ENCODE measurements at regions not wholly inside any gene's neighbourhood (a gene's known extent, or its start where the extent isn't known, plus 50 kb on each side); places are given as distances from the start of the nearest gene placed in this dataset.
"Not testable (repeated sequence)": the region's sequence is repeated elsewhere in the genome, so short reads cannot be mapped to it uniquely, and the experiment has no call there.

DNA sequence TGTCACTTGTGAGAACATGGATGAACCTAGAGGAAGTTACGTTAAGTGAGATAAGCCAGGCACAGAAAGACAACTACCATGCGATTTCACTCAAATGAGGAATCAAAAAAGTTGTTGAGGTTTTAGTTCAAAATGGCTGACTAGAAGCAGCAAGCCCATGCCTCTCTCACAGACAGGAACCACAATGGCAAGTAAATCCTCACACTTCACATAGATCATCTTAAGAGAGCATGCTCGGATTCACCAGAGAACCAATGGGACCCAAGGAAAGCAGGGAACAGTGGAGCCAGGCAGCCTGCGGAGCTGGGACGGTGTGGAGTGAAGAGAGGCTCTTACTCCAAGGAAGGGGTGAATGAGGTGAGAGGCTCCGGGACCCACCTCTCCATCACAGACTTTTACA is 581.0 kb downstream of the UQCRFS1 start:
- DNase-seq (ENCODE audit: low spot score): no peak

DNA sequence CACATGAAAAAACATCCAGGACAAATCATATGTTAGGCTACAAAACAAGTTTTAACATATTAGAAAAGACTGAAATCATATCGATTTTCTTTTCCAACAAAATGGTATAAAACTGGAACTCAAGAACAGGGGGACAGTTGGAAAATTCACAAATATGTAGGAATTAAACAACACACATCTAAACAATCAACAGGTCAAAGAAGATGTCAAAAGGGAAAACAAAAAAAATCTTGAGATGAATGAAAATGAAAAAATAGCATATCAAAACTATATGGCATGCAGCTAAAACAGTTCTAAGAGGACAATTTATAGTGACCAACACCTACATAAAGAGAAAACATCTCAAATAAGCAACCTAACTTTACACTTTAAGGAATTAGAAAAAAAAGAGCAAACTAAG is 585.3 kb downstream of the UQCRFS1 start:
- no peak for DNase-seq (ENCODE audit: low spot score)

DNA sequence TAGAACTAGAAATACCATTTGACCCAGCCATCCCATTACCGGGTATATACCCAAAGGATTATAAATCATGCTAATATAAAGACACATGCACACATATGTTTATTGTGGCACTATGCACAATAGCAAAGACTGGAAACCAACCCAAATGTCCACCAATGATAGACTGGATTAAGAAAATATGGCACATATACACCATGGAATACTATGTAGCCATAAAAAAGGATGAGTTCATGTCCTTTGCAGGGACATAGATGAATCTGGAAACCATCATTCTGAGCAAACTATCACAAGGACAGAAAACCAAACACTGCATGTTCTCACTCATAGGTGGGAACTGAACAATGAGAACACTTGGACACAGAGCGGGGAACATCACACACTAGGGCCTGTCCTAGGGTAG is 586.5 kb downstream of the UQCRFS1 start:
- DNase-seq (ENCODE audit: low spot score): not testable (repeated sequence)

DNA sequence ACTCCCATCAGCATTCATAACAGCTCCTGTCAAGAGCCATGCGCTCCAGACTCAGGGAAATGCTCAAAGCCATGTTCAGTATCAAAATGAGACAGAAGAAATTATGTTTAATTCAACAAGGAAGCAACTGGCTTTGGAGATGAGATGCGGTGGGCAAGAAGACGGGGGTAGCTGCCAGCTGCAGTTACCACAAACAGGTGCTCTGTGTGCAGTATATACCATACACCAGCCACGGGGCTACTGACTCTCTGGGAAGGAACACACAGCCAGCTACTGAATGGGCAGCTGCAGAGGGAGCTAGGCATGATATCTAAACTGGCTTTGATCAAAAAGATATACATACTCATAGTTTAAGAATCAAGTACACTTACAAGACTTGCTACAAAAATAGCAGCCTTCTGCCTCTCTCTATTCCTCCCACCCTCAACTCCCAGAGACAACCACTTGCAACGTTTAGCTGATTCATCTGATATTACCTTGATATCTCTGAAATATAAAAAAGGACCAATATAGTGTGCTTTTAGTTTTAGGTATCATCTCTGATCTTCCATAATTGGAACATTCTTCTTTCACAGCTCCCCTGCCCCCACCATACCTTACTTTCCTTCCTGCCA is 593.0 kb downstream of the UQCRFS1 start:
- DNase-seq (ENCODE audit: low spot score): no peak

DNA sequence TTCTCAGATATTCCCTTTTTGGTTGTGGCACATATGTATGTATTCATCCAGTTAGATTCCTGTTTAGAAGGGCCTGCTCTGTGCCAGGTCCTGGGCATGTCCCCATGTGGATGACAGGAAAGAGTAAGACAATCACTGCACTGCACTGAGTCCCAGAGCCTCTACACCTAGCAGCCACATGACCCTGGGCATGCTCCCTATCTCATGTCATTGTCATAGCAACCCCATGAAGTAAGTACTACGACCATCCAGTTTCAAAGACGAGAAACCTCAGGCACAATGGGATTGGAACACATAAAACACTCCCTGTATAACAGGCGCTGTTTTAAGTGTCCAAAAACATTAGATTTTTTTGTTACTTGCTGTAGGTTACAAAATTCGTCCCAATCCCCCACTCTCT is 594.4 kb downstream of the UQCRFS1 start:
- DNase-seq (ENCODE audit: low spot score): no peak

DNA sequence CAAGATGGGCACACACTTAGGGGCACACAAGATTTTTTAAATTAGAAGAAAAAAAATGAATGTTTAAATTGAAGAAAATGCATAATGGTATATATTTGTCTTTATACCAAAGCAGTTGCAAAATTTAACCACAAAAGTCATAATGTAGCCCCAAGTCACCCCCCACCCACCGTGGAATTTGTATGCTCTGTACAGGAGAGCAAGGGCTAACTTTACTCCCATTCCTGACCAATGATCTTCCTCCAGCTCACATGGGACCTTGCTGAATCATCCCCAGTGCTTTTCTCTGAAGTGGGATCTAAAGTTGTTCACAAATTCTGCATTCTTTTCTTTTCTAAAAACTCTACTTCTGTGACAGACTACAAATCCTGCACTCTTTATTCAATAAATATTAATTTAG is 597.0 kb downstream of the UQCRFS1 start:
- no peak for DNase-seq (ENCODE audit: low spot score)

DNA sequence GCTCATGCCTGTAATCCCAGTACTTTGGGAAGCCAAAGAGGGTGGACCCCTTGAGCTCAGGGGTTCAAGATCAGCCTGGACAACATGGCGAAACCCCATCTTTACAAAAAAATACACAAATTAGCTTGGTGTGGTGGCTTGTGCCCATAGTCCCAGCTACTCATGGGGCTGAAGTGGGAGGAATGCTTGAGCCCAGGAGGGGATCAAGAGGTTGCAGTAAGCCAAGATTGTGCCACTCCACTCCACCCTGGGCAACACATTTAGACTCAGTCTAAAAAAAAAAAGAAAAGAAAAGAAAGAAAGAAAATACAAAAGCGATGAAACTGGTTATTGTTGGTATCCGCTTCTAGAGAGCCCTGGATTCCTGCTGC is 597.4 kb downstream of the UQCRFS1 start:
- no peak for DNase-seq (ENCODE audit: low spot score)

DNA sequence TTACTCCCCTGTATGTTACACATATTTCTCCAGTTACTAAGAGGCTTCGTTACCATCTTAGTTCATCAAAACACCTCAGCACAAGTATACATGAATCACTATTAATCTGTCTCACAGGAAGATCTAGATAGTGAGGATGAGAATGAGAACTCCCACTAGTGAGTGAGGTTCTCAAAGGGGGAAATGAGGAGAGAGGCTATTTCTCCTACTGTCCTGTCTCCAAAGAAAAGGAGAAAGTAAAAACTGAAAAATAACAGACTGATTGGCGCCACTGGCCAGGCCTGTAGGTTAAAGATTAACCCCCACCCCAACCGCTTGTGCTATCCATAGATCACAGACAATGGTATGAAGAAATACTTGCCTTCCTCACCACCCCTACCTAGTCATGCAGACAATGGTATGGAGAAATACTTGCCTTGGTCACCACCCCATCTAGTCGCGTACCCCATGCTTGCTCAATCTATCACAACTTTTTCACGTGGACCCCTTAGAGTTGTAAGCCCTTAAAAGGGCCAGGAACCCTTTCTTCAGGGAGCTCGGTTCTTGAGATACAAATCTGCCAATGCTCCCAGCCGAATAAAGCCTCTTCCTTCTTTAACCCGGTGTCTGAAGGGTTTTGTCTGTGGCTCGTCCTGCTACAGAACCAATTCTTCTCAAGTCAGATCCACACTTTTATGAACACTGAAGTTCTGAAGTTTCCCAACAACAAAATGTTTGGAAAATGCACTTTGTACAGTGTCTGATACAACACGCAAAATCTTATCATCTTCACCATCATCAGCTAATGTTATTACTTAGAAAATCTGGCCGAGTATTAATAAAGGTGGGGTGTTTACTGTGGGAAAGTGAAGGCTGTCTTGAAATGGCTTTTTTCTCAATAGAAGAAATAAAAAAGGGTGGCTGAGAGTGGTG is 598.1 kb downstream of the UQCRFS1 start:
- DNase-seq (ENCODE audit: low spot score): no peak

DNA sequence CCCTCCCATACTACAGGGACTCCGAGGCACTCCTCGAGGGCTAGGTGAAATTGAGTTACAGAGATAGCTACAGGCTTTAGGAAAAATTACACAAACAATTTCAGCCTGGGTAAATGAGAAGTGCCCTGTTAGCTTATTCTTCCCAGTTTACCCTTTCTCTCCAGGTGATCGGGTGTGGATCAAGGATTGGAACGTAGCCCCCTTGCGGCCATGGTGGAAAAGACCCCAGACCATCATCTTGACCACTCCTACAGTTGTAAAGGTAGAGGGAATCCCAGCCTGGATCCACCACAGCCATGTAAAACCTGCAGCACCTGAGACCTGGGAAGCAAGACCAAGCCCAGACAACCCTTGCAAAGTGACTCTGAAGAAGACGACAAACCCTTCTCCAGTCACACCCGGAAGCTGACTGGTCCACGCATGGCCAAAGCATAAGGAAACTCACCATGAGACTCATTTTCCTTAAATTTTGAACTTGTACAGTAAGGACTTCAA is 600.6 kb downstream of the UQCRFS1 start:
- no peak for DNase-seq (ENCODE audit: low spot score)

DNA sequence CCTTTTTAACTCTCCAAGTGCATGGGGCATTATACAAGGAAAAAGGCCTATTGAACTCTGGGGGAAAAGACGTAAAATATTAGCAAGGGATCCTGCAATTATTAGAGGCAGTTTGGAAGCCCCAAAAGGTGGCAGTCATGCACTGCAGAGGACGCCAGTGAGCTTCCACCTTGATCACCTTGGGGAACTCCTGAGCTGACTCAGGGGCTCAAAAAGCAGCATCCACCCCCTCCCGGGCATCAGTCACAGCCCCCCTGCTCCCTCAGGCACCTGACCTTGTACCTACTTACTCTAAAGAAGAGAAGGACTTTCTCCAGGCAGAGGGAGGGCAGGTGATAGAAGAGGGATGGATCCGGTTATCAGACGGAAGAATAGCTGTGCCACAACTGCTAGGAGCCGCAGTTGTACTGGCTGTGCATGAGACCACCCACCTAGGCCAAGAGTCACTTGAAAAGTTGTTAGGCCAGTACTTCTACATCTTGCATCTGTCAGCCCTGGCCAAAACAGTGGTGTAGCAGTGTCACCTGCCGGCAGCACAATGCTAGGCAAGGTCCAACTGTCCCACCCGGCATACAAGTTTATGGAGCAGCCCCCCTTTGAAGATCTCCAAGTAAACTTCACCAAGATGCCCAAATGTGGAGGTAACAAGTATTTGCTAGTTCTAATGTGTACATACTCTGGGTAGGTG is 601.6 kb downstream of the UQCRFS1 start:
- DNase-seq (ENCODE audit: low spot score): not testable (repeated sequence)

DNA sequence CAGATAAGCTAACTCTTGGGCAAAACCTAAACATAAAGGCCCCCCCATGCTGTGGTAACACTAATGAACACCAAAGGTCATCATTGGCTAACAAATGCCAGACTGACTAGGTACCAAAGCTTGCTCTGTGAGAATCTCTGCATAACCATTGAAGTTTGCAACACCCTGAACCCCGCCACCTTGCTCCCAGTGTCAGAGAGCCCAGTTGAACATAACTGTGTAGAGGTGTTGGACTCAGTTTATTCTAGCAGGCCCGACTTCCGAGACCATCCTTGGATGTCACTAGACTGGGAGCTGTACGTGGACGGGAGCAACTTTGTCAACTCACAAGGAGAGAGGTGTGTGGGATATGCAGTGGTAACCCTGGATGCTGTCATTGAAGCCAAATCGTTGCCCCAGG is 602.2 kb downstream of the UQCRFS1 start:
- DNase-seq (ENCODE audit: low spot score): no peak

DNA sequence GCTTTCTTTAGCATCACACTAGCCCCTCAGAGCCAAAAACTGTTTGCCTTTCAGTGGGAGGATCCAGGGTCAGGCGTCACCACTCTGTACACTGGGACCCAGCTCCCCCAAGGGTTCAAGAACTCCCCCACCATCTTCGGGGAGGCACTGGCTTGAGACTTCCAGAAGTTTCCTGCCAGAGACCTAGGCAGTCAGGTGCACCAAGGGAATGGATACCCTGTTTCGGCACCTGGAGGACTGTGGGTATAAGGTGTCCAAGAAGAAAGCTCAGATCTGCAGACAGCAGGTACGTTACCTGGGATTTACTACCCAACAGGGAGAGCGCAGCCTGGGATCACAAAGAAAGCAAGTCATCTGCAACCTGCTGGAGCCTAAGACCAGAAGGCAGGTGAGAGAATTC is 603.0 kb downstream of the UQCRFS1 start:
- DNase-seq (ENCODE audit: low spot score): no peak

DNA sequence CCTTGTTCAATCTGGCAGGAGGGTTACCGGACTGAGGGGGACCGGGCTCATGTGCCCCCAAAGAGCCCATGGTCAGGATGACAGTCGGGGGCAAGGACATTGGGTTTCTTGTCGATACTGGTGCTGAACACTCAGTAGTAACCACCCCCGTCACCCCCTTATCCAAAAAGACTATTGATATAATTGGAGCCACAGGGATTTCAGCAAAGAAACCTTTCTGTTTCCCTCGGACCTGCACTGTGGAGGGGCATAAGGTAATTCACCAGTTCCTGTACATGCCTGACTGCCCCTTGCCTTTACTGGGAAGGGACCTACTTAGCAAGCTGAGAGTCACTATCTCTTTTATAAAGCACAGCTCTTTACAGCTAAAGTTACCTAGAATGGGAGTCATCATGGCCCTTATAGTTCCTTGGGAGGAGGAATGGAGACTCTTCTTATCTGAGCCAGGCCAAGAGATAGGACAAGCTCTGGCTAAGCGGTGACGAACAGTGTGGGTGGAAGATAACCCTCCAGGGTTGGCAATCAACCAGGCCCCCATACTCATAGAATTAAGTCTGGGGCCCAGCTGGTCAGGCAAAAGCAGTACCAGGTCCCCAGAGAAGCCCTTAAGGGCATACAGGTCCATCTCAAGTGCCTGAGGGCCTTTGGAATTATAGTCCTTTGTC is 603.7 kb downstream of the UQCRFS1 start:
- no peak for DNase-seq (ENCODE audit: low spot score)

DNA sequence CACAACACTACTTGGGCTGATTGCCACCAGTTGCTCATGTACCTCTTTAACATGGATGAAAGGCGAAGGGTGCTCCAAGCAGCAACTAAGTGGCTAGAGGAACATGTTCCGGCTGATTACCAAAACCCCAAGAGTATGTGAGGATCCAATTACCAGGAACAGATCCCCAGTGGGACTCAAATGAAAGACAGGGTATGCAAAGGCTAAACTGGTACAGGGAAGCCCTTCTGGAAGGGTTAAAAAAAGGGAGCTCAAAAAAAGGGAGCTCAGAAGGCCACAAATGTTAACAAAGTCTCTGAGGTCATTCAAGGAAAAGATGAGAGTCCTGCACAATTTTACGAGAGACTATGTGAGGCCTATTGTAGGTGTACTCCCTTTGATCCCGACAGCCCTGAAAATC is 604.7 kb downstream of the UQCRFS1 start:
- DNase-seq (ENCODE audit: low spot score): no peak

DNA sequence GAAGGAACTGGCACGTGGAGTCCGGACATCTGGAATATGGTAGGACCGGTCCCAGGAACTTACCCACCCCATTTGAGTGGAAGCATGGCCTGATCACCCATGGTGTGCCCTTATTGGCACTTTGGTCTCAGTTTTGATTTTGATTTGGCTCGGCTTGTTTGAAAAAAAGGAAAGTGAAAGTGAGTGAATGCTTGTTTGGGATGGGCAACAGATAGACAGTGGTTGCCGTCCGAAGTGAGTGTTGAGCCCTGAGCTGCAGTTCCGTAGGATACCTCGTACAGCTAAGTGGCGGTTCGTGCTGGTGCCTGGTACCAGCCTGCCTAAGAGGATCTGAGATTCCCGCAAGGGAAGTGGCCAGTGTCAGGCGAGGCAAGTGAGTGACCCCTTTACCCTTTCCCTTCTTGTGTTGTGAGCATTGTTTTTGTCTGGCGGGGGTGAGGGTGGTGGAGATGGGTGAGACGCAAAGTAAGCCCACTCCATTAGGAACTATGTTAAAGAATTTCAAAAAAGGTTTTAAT is 605.8 kb downstream of the UQCRFS1 start:
- no peak for DNase-seq (ENCODE audit: low spot score)

DNA sequence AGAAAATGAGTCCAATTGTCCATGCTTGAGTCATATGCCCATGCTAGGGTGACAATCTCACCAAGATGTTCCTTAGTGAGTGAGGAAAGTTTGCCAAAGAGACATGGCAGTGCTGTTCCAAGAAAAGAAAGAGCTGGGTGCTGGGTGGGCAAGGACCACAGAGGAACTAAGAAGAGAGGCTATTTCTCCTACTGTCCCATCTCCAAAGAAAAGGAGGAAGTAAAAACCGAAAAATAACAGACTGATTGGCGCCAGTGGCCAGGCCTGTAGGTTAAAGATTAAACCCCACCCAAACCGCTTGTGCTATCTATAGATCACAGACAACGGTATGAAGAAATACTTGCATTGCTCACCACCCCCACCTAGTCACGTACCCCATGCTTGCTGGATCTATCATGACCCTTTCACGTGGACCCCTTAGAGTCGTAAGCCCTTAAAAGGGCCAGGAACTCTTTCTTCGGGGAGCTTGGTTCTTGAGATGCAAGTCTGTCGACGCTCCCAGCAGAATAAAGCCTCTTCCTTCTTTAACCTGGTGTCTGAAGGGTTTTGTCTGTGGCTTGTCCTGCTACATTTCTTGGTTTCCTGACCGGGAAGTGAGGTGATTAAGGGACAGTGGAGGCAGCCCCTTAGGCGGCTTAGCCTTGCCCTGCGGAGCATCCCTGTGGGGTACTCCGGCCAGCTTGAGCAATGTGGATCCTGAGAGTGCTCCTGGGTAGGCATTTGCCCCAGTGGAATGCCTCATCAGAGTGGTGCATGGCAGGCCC is 606.5 kb downstream of the UQCRFS1 start:
- DNase-seq (ENCODE audit: low spot score): no peak

DNA sequence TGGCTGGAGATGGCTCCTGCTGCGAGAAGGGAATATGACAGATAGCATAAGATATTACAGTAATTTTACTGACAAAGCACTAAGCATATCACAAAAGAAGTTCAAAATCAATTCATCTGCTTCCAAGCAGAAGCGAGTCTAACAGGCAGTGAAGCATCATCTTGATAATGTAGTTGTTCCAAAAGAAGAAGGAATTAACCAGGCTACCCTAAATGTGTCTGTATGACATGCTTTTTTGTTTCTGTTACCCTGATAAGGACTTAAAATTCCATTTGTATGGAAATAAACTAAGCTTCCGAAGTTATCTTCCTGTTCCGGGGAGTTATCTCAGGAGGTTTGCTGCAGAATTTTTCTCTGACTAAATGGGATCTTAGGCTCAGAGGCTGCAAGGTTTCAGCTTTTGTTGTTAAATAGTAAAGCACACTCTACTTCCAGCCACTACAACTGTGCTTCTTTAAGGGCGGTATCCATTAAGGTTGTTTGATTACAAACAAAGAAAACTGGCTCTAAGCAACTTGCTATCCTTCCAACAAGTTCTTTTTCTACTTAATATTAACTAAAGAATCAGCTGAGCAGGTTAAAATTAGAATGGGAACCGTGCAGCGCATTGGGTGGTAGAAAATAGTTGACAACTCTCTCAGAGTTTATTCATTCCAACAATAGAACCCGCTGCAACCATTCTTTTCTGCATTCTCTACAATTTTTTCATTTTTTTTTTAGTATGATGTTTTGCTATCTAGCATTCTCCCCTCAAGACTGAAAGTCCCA is 607.3 kb downstream of the UQCRFS1 start:
- no peak for DNase-seq (ENCODE audit: low spot score)

DNA sequence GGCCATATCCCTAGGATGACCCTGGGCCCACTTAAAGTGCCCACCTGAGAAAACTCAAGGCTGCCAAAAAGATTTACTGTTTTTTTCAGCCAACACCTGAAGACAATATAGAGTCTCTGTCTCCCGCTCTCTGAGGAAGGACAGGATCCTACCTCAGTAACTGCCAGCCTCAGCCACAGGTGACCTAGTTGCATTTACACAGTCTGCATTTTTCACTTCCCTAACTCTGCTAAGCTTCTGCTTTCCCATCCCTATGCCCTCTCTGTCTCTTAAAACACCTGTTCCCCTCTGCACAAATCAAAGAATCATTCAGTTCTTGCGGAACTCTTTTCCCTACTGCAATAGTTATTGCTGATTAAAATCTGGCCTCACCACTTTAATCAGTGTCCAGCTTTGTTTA is 609.5 kb downstream of the UQCRFS1 start:
- DNase-seq (ENCODE audit: low spot score): no peak

DNA sequence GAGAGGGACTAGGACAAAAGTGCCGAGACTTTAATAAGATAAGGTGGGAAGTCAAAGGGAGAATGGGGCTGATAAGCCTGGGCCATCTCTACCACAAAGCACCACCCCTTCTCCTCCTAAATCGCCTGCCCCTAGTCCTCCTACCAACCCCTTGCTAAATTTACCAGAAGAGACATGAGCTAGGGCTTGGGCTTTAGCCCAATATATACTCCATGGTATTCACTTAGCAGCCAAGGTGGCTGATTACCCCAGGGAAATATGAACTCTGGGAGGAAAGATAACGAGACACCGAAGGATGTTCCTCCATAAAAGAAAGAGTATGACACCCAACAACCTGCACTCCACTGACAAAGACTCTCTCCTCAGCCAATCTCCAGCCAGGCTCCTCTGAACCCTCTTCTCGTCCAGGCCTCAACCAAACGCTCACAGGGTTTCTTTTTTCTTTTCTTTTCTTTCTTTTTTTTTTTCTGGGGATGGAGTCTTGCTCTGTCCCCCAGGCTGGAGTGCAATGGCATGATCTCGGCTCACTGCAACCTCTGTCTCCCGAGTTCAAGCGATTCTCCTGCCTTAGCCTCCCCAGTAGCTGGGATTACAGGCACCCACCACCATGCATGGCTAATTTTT is 610.2 kb downstream of the UQCRFS1 start:
- DNase-seq (ENCODE audit: low spot score): no peak

Measured in pons (tissue), 1 donor.